GM23338 (cell line): ENCODE measurements at regions not wholly inside any gene's neighbourhood (a gene's known extent, or its start where the extent isn't known, plus 50 kb on each side); places are given as distances from the start of the nearest gene placed in this dataset.

Source experiments
- ATAC-seq: fragments of 200-7000 bp; cut with Tn5 transposase; 3 replicates; pipeline ENCODE4 v1.9.1; 2020
- DNase-seq: peaks from one replicate; pipeline ENCODE4 v3.0.0-alpha.2; 2015; ENCODE audit warnings: low spot score
- H2AFZ ChIP-seq: fragments of 200-600 bp; sonication (generic); 2 replicates; pipeline ENCODE4 v1.8.0; 2016; ENCODE audit warnings: antibody characterized with exemption, mild to moderate bottlenecking, moderate library complexity
- H3F3A ChIP-seq: fragments of 200-600 bp; sonication (generic); replicated peaks from 2 replicates; pipeline ENCODE4 v1.8.0; 2017; ENCODE audit warnings: antibody characterized with exemption, mixed run types, low read depth
- H3K27ac ChIP-seq: fragments of 200-600 bp; sonication (generic); 2 replicates; pipeline ENCODE4 v1.6.1; 2016; ENCODE audit warnings: low read depth
- H3K27me3 ChIP-seq: fragments of 200-600 bp; sonication (generic); 2 replicates; pipeline ENCODE4 v1.8.0; 2016; ENCODE audit warnings: mild to moderate bottlenecking, mixed run types, moderate library complexity; ENCODE audit not compliant: insufficient read depth
- H3K36me3 ChIP-seq: fragments of 200-600 bp; sonication (generic); 2 replicates; pipeline ENCODE4 v1.8.0; 2016; ENCODE audit warnings: mild to moderate bottlenecking; ENCODE audit not compliant: insufficient read depth
- H3K4me1 ChIP-seq: fragments of 200-600 bp; sonication (generic); 2 replicates; pipeline ENCODE4 v1.8.0; 2016; ENCODE audit warnings: mild to moderate bottlenecking, moderate library complexity; ENCODE audit not compliant: insufficient read depth
- H3K4me2 ChIP-seq: fragments of 200-600 bp; sonication (generic); 2 replicates; pipeline ENCODE4 v1.7.1; 2017; ENCODE audit warnings: mixed run types
- H3K4me3 ChIP-seq: fragments of 200-600 bp; sonication (generic); 2 replicates; pipeline ENCODE4 v1.6.1; 2016; ENCODE audit warnings: mixed run types
- H3K79me2 ChIP-seq: fragments of 200-600 bp; sonication (generic); replicated peaks from 2 replicates; pipeline ENCODE4 v1.8.0; 2017; ENCODE audit warnings: mild to moderate bottlenecking; ENCODE audit not compliant: insufficient read depth
- H3K9me2 ChIP-seq: fragments of 200-600 bp; sonication (generic); 2 replicates; pipeline ENCODE4 v1.8.0; 2017; ENCODE audit not compliant: insufficient read depth
- H4K20me1 ChIP-seq: fragments of 200-600 bp; sonication (generic); replicated peaks from 2 replicates; pipeline ENCODE4 v1.8.0; 2017; ENCODE audit warnings: mild to moderate bottlenecking; ENCODE audit not compliant: insufficient read depth
- H3K27ac Mint-ChIP-seq: 2 replicates; pipeline ENCODE4 v1.8.0; 2020; ENCODE audit warnings: inconsistent platforms, mild to moderate bottlenecking, moderate library complexity, mixed read lengths
- H3K27me3 Mint-ChIP-seq: 3 replicates; pipeline ENCODE4 v1.8.0; 2022; ENCODE audit warnings: low read depth, mild to moderate bottlenecking, moderate library complexity, mixed read lengths, inconsistent platforms; ENCODE audit not compliant: insufficient read depth, poor library complexity
- H3K36me3 Mint-ChIP-seq: 3 replicates; pipeline ENCODE4 v1.8.0; 2021; ENCODE audit warnings: low read depth, mild to moderate bottlenecking, inconsistent platforms, moderate library complexity, mixed read lengths
- H3K4me1 Mint-ChIP-seq: 3 replicates; pipeline ENCODE4 v1.8.0; 2020; ENCODE audit warnings: mild to moderate bottlenecking, inconsistent platforms, mixed read lengths
- H3K4me3 Mint-ChIP-seq: 3 replicates; pipeline ENCODE4 v1.8.0; 2021; ENCODE audit warnings: moderate library complexity, mild to moderate bottlenecking, inconsistent platforms, mixed read lengths
- H3K9me3 Mint-ChIP-seq: 3 replicates; pipeline ENCODE4 v1.8.0; 2020; ENCODE audit warnings: moderate library complexity, mild to moderate bottlenecking, inconsistent platforms, mixed read lengths
- ETS1 ChIP-seq: IDR thresholded peaks from 2 replicates; pipeline ENCODE4 v1.6.1; 2016; ENCODE audit warnings: antibody characterized with exemption
- EZH2 ChIP-seq: fragments of 200-600 bp; sonication (generic); IDR thresholded peaks from one replicate; pipeline ENCODE4 v1.8.0; 2017; ENCODE audit warnings: antibody characterized with exemption, mild to moderate bottlenecking, low read depth; ENCODE audit not compliant: unreplicated experiment
- EZH2phosphoT487 ChIP-seq: fragments of 200-600 bp; sonication (generic); IDR thresholded peaks from one replicate; pipeline ENCODE4 v1.8.1; 2018; ENCODE audit warnings: antibody characterized with exemption; ENCODE audit not compliant: unreplicated experiment
- NANOG ChIP-seq: IDR thresholded peaks from 2 replicates; pipeline ENCODE4 v1.6.1; 2016; ENCODE audit warnings: antibody characterized with exemption, borderline replicate concordance
- STAT1 ChIP-seq: IDR thresholded peaks from one replicate; pipeline ENCODE4 v1.6.1; 2016; ENCODE audit warnings: antibody characterized with exemption; ENCODE audit not compliant: unreplicated experiment
- ZNF331 ChIP-seq: fragments of 250-450 bp; sonication (Bioruptor Pico); IDR thresholded peaks from 2 replicates; pipeline ENCODE4 v1.5.0; 2020; ENCODE audit warnings: low read depth, mild to moderate bottlenecking, moderate library complexity
- ZNF462 ChIP-seq: fragments of 250-450 bp; sonication (Bioruptor Pico); IDR thresholded peaks from 2 replicates; pipeline ENCODE4 v1.5.0; 2020; ENCODE audit warnings: mild to moderate bottlenecking, moderate library complexity

GRCh38 chr12:105611340-105611739, 280.8 kb downstream of the C12orf75 start:
- no peaks in the 10 kb centered on the region for H4K20me1 ChIP-seq
- H3K36me3 ChIP-seq: no peaks in the 10 kb centered on the region
- H3F3A ChIP-seq: no peaks in the 10 kb centered on the region
- DNase-seq (no peak), ATAC-seq (no peak)
- no peak overlapping the region for H3K27ac Mint-ChIP-seq
- peaks cover 2% of the 10 kb centered on the region for H3K4me1 Mint-ChIP-seq
- no peaks in the 10 kb centered on the region; the same call in 2 of the 3 replicates for H3K9me3 Mint-ChIP-seq
- no peak overlapping the region for H2AFZ ChIP-seq
- H3K27me3 Mint-ChIP-seq: peaks cover under 1% of the 10 kb centered on the region
- no peaks in the 10 kb centered on the region for H3K36me3 Mint-ChIP-seq
- no peaks in the 10 kb centered on the region for H3K79me2 ChIP-seq
- H3K27ac ChIP-seq: no peak overlapping the region
- H3K9me2 ChIP-seq: no peaks in the 10 kb centered on the region
- H3K4me2 ChIP-seq: no peak overlapping the region
- TF ChIP-seq ZNF331 (CRISPR knock-in tag) (no peak), NANOG (no peak), EZH2 (no peak), EZH2phosphoT487 (no peak), ETS1 (no peak), STAT1 (no peak), ZNF462 (no peak)
- H3K4me3 Mint-ChIP-seq: no peak overlapping the region
- H3K4me3 ChIP-seq: no peak overlapping the region
- H3K27me3 ChIP-seq: no peaks in the 10 kb centered on the region
- H3K4me1 ChIP-seq: no peaks in the 10 kb centered on the region
